ENCODE measurements at regions not wholly inside any gene's neighbourhood (a gene's known extent, or its start where the extent isn't known, plus 50 kb on each side); places are given as distances from the start of the nearest gene placed in this dataset.

- no peak overlapping the region for H3K4me2 ChIP-seq (replicated peaks; ENCODE audit: extremely low read depth, low read length, poor library complexity, severe bottlenecking)
- H3K27me3 ChIP-seq (ENCODE audit: control insufficient read depth in 2 of 2, insufficient read depth in 2 of 2, low read length in 2 of 2) = no peaks in the 10 kb centered on the region
- H3K79me2 ChIP-seq (ENCODE audit: insufficient read depth, low read length) = no peaks in the 10 kb centered on the region
- Mint-ChIP-seq H3K27ac (no peak overlapping the region), H3K4me1 (no peaks in the 10 kb centered on the region), H3K36me3 (no peaks in the 10 kb centered on the region), H3K4me3 (no peak overlapping the region), H3K9me3 (peaks cover 0 to 7% (median 0%) of the 10 kb centered on the region in 7 donors), H3K27me3 (ENCODE audit: low read depth in 3 of 3) (no peaks in the 10 kb centered on the region)
- H3K27ac ChIP-seq (ENCODE audit: low read depth in 1 of 2, low read length in 2 of 2) = no peak overlapping the region
- no peak overlapping the region for H2AFZ ChIP-seq (ENCODE audit: insufficient read depth, low read depth, low read length, poor library complexity, severe bottlenecking)
- H3K9ac ChIP-seq (ENCODE audit: insufficient read depth, low read length, poor library complexity, severe bottlenecking) = no peak overlapping the region
- no peaks in the 10 kb centered on the region for H4K20me1 ChIP-seq (ENCODE audit: insufficient read depth, low read length)
- no peaks in the 10 kb centered on the region for H3K36me3 ChIP-seq (replicated peaks in 1 of 2; ENCODE audit: control insufficient read depth in 1 of 2, insufficient read depth in 2 of 2, low read length in 2 of 2)
- H3K4me1 ChIP-seq (ENCODE audit: control insufficient read depth in 1 of 2, insufficient read depth in 2 of 2, low read length in 2 of 2) = no peaks in the 10 kb centered on the region
- no peak for TF ChIP-seq CTCF (IDR thresholded peaks at IDR 0.05)
- no peak for DNase-seq
- WGBS (ENCODE audit: insufficient coverage) = no CpG with 5 or more reads among the region's 2 CpGs
- H3K9me3 ChIP-seq (replicated peaks in 1 of 2; ENCODE audit: control insufficient read depth in 1 of 2, insufficient read depth in 1 of 2, low read length in 2 of 2) = no peaks in the 10 kb centered on the region
- intact Hi-C loops (cut with micrococcal nuclease) = no loop called here
- no peak overlapping the region for H3K4me3 ChIP-seq (replicated peaks in 1 of 3; ENCODE audit: low read depth in 2 of 3, low read length in 3 of 3)
Measured at GRCh38 chr7:19971956-19972355, 198.5 kb upstream of the TMEM196 start.

DNA sequence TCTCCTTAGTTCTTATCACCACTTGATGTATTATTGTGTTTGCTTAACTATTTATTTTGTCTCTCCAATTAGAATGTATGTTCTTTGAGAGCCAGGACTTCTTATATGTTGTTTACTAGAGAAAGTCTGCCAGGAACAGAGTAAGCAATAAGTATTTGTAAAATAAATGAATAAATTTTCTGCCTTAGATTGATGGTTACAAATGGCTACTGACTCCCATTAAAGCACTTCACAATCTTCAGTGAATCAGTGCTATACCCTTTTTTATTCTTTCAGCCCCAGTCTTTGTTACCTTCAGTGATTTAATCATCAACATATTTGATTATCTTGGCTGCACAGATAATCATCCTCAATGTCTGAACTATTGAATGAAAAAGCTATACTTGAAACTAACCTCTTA, 197.1 kb upstream of the TMEM196 start:
- TF ChIP-seq CTCF (IDR thresholded peaks at IDR 0.05) = no peak
- no peaks in the 10 kb centered on the region for H3K79me2 ChIP-seq (ENCODE audit: insufficient read depth, low read length)
- H3K4me1 Mint-ChIP-seq = no peaks in the 10 kb centered on the region
- H3K9me3 Mint-ChIP-seq = peaks cover 0 to 7% (median 0%) of the 10 kb centered on the region in 7 donors
- H3K36me3 Mint-ChIP-seq = no peaks in the 10 kb centered on the region
- no peaks in the 10 kb centered on the region for H3K9me3 ChIP-seq (replicated peaks in 1 of 2; ENCODE audit: control insufficient read depth in 1 of 2, insufficient read depth in 1 of 2, low read length in 2 of 2)
- H3K27ac ChIP-seq (ENCODE audit: low read depth in 1 of 2, low read length in 2 of 2) = no peak overlapping the region
- intact Hi-C loops (cut with micrococcal nuclease) = no loop called here
- H3K36me3 ChIP-seq (replicated peaks in 1 of 2; ENCODE audit: control insufficient read depth in 1 of 2, insufficient read depth in 2 of 2, low read length in 2 of 2) = no peaks in the 10 kb centered on the region
- H3K27ac Mint-ChIP-seq = no peak overlapping the region
- H3K27me3 Mint-ChIP-seq (ENCODE audit: low read depth in 3 of 3) = no peaks in the 10 kb centered on the region
- H3K4me1 ChIP-seq (ENCODE audit: control insufficient read depth in 1 of 2, insufficient read depth in 2 of 2, low read length in 2 of 2) = no peaks in the 10 kb centered on the region
- H3K9ac ChIP-seq (ENCODE audit: insufficient read depth, low read length, poor library complexity, severe bottlenecking) = no peak overlapping the region
- H3K4me3 ChIP-seq (replicated peaks in 1 of 3; ENCODE audit: low read depth in 2 of 3, low read length in 3 of 3) = no peak overlapping the region
- no peak overlapping the region for H3K4me3 Mint-ChIP-seq
- H3K4me2 ChIP-seq (replicated peaks; ENCODE audit: extremely low read depth, low read length, poor library complexity, severe bottlenecking) = no peak overlapping the region
- no peaks in the 10 kb centered on the region for H4K20me1 ChIP-seq (ENCODE audit: insufficient read depth, low read length)
- H2AFZ ChIP-seq (ENCODE audit: insufficient read depth, low read depth, low read length, poor library complexity, severe bottlenecking) = no peak overlapping the region
- no peak for DNase-seq
- no peaks in the 10 kb centered on the region for H3K27me3 ChIP-seq (ENCODE audit: control insufficient read depth in 2 of 2, insufficient read depth in 2 of 2, low read length in 2 of 2)

Measured in CD14-positive monocyte (primary cell).